GM11168 (cell line): ENCODE measurements at regions not wholly inside any gene's neighbourhood (a gene's known extent, or its start where the extent isn't known, plus 50 kb on each side); places are given as distances from the start of the nearest gene placed in this dataset.
"Not testable (repeated sequence)": the region's sequence is repeated elsewhere in the genome, so short reads cannot be mapped to it uniquely, and the experiment has no call there.

ENCODE experiments used
- in situ Hi-C: fragments of 300-500 bp; cut with MboI; formaldehyde crosslinking; loops from one replicate; pipeline ENCODE4 v1.12.0; 2022; ENCODE audit warnings: low sequenced_read_pairs; ENCODE audit not compliant: unreplicated experiment

GRCh38 chrX:120755066-120755846 lies 120.4 kb downstream of the CT47B1 start:
- in situ Hi-C loops: no loop called here

DNA sequence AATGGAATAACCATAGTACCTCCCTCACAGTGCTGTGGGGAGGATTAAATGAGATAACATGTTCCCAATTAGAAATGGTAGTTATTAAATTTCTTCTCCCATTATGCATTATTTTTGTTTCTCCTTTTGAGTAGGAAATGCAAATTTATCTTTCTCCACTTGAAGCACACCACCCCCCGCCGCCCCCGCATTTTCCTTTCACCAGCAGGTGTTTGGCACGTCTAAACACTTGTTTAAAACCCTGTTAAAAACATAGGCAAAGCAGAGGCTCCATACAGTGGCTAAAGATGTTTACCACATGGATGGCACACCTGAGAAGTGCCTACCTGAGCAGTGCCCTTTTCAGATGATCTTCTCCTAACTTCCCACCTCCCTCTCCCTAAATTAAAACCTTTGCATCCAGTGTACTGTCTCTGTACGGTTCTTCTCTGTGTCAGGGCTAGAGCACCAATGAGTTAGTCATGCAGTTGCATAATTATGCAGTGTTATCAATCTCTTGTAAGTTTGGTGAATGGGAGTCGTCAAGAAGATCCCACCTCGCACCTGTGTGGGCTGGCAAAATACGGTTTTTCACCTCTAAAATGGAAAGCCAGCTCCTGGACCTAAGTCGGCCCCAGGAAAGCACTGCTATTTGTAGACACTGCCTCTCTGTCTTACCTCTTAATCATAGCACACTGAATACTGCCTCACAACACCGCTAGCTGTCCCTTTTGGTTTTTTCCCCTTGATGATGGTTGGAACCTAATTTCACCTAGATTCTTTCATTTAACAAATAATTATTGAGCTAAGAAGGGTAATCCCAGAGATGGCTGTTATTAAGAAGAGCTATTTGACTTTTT lies 122.0 kb downstream of the CT47B1 start:
- in situ Hi-C loops: no loop called here

DNA sequence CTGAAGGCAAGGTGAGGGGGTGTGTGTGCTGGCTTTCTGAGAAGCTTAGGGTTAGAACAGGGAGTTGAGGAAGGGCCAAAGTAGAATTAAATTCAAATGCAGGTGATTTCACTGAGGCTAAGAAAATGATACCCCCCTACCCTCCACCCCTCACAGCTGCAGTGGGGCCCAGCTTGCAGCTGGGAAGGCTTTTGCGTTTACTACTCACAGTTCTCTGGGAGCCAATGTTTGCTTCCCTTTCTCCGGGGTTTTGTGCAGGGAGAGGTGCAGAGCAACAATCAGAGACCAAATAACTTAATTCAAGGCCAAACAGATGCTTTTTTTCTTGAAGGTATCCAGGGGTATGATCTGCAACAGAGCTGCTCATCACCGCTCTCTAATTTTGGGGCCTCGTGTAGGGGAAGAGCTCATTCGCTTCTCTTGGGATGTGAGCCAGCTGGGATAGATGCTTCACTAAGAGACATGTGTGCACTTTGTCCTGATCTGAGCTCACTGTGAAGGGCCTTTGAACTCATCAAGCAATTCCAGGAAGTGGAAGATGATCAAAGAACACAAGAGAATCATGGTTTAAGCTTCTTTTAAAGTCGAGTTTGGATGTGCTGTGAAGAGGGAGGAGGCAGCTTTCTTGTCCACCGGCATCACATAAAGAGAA lies 122.7 kb upstream of the C1GALT1C1 start:
- in situ Hi-C loops: no loop called here

DNA sequence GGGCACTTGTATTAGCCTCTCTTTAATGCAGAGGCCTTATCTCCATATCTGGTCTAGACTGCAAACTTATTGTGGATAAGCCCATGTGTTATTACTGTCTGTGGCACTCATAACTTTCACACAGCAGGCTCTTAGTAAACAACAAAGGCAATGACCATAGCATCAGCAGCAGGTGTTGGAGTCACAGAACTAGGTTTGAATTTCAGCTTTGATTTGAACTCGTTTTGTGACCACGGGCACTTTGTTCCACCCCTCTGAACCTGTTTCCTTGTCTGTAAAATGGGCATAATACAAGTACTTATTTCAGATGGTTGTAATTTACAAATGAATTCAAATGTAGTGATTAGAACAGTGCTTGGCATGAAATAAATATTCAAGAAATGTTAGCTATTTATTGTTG lies 121.8 kb upstream of the C1GALT1C1 start:
- in situ Hi-C loops: no loop called here

DNA sequence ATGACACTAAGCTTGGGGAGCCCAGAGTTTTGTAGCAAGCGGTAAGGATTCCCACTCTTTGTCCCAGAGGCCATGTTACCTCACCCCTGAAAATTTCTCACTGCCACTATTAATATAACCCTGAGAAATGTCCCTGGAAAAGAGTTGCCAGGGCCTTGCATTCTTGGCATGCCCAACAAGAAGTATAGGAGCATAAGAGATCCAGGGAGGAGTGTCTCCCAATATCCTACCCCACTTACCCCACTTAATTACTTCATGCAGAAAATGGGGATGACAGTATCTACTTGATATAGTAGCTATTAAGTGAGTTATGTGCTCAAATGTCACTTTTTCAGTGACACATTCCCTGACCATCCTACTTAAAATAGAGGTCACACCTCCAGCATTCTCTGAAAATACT lies 120.5 kb upstream of the C1GALT1C1 start:
- in situ Hi-C loops: no loop called here

GRCh38 chrX:120749141-120749846 lies 119.4 kb upstream of the C1GALT1C1 start:
- in situ Hi-C loops: loop anchor here (10.0 kb wide), 1 partner anchor 244 kb away; no protein-coding TSS in a partner anchor

DNA sequence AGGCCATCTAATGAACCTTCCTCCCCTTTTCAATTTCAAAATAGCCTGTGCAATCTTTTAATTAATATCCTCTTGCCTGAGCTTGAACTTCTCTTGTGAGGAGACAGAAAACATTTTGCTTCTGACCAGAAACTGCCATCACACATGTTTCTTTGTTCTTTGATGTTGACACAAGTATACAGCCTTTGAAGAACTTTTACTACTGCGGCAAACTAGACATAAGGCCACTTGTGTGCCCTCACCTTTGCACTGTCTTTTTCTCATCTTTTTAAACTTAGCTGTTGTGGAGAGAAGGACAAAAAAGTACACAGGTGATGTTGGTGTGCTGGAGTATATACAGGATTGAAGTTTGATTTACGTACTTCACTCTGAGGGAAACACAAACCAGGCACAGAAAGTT lies 116.3 kb upstream of the C1GALT1C1 start:
- in situ Hi-C loops: loop anchor here (10.0 kb wide), 1 partner anchor 241 kb away; no protein-coding TSS in a partner anchor

- in situ Hi-C loops: loop anchor here (10.0 kb wide), 1 partner anchor 238 kb away; no protein-coding TSS in a partner anchor
These were observed 113.3 kb upstream of the C1GALT1C1 start for GRCh38 chrX:120742946-120743665.

- in situ Hi-C loops: loop anchor here (10.0 kb wide), 1 partner anchor 237 kb away; no protein-coding TSS in a partner anchor
These were observed 111.6 kb upstream of the C1GALT1C1 start for GRCh38 chrX:120741452-120741851.

- in situ Hi-C loops: loop anchor here (10.0 kb wide), 1 partner anchor 235 kb away; no protein-coding TSS in a partner anchor
These were observed 110.2 kb upstream of the C1GALT1C1 start for GRCh38 chrX:120740072-120740471.

GRCh38 chrX:120739300-120739699 lies 109.4 kb upstream of the C1GALT1C1 start:
- in situ Hi-C loops: no loop called here

- in situ Hi-C loops: no loop called here
These were observed 107.1 kb upstream of the C1GALT1C1 start for GRCh38 chrX:120736989-120737388.

DNA sequence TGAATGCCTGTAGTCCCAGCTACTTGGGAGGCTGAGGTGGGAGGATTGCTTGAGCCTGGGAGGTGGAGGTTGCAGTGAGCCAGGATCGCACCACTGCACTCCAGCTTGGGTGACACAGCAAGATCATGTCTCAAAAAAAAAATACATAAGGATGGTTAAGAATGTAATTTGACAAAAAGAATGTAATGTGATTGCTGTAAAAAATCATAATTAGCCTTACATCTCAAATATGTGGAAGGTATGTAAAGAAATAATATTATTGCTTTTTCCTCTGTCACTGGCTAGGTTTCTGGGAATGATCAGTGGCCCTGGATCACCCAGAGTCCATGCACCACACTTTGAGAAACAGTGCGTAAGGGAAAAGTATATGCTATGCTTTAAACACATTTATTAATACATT lies 106.1 kb upstream of the C1GALT1C1 start:
- in situ Hi-C loops: no loop called here

DNA sequence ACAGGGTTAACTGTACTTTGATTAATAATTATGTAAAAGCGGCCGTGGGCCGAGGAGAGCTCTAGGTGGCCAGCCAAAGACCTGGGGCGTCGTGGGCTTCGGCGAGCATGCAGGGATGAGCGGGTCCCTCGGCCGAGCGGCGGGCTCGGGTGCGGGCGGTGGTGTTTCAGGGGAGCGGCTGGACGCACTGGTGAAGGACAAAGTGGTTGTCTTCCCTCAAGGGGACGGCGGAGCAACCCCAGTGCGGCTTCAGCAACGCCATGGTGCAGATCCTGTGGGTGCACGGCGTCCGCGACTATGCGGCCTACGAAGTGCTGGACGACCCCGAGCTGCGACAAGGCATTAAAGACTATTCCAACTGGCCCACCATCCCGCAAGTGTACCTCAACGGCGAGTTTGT lies 103.0 kb upstream of the C1GALT1C1 start:
- in situ Hi-C loops: no loop called here

DNA sequence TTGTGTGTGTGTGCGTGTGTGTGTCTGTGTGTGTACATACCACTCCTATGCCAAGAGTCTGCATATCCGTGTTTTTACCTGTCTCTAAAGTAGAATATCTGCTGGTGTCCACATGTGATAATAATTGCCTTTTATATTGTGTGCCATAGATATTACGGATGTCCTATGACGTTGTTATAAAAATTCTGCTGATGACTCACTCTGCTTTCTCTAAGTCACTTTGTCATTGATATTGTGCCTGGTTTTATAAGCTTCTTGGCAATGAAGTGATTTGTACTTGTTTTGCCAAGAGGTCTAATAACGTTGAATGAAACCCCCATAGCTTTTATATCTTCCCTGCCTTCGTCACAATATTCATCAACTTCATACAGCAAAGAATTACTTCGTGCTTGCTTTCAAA lies 102.6 kb upstream of the C1GALT1C1 start:
- in situ Hi-C loops: no loop called here

DNA sequence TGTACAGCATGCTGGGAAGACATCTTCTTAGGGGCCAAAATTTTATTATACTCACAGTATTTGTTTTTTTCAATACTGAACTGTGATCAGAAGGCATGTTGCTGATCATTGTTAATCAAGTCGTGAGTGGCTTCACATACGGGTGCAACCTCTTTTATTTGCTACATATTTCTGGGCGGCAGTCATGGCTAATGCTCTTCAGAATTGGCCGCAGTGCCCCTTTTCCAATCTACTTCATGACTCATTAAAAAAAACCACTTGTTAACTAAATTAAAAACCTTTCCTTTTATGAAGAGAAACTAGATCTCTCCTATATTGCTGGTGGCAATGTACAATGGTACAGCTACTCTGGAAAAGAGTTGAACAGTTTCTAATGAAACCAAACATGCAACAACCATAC lies 101.5 kb upstream of the C1GALT1C1 start:
- in situ Hi-C loops: no loop called here

GRCh38 chrX:120729506-120730255 lies 99.8 kb upstream of the C1GALT1C1 start:
- in situ Hi-C loops: not testable (repeated sequence)

DNA sequence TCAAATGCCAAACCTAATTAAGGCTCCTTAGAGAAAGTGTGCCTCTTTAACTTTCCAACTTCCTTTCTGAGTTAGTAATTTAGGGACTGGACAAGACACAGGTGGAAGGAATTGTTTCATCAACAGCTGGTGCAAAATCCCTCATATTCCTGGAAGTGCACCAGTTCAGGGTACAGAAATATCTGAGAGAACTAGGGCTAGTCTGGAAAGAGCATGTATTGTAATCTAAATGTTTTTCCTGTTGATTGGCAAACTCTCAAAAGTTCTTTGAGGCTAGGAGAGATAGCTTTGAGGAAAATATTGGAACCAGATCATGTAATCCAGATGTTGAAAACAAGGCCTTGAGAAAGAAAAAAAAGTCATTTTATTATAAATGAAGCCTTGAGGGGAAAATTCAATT lies 98.1 kb upstream of the C1GALT1C1 start:
- in situ Hi-C loops: no loop called here

DNA sequence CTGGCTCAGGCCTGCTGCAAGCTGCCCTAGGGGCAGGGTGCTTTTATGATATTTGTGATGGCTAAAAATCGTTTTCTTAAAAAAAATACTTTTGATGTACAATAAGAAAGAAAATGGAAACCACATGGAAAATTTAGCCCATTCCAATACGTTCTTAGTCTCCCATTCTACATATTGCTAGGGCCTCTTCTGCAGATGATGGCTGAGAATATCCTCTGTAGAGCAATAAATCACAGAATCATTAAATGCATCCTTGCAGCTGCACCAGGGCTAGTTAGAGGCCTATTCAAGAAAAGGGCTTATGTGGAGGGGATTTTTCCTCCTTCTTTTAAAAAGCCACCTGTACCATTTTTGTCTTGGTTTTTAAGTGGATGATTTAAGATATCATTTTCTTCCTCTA lies 97.6 kb upstream of the C1GALT1C1 start:
- in situ Hi-C loops: no loop called here
